SKM-1 treated with dmso at 0.1 percent for 144 hours (cell line): ENCODE measurements at regions not wholly inside any gene's neighbourhood (a gene's known extent, or its start where the extent isn't known, plus 50 kb on each side); places are given as distances from the start of the nearest gene placed in this dataset.
"Not testable (repeated sequence)": the region's sequence is repeated elsewhere in the genome, so short reads cannot be mapped to it uniquely, and the experiment has no call there.

Experiments used
- DNase-seq: peaks from one replicate; lab custom pipeline; 2025; ENCODE audit not compliant: unreplicated experiment; lab: John Stamatoyannopoulos, UW

DNA sequence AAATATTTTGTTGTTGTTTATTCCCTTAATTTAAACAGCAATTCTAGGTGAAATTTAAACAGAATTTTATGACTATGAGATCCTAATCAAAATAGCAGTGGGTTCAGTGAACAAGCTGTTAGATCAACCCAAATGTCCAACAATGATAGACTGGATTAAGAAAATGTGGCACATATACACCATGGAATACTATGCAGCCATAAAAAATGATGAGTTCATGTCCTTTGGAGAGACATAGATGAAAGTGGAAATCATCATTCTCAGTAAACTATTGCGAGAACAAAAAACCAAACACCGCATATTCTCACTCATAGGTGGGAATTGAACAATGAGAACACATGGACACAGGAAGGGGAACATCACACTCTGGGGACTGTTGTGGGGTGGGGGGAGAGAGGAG, 407.3 kb upstream of the ADAMTSL1 start:
- not testable (repeated sequence) for DNase-seq

DNA sequence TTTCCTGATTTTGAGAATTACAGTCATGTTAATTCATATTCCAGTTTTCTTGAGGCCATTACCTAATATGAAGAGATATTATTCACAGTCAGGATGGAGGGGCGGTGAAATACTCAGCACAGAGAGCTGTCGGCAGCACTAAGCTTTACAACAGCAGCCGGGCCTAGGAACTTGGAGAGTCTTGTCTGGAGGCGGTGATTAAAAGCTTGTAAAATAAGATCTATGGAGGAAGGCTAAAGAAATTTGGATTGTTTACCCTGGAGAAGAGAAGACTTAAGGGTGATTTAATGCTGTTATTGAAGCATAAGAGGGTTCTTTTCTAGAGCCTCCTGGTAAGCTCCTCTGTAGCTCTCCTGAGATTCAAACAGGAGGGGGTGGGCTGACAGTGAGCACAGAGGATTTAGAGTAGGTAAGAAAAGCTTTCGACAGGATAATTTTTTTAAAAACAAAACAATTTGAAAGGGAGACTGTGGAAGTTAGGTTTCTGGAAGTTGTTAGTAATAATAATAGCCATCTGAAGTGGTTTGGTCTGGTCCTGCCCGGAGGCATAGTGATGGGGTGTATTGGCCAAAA, 406.3 kb upstream of the ADAMTSL1 start:
- DNase-seq = no peak

DNA sequence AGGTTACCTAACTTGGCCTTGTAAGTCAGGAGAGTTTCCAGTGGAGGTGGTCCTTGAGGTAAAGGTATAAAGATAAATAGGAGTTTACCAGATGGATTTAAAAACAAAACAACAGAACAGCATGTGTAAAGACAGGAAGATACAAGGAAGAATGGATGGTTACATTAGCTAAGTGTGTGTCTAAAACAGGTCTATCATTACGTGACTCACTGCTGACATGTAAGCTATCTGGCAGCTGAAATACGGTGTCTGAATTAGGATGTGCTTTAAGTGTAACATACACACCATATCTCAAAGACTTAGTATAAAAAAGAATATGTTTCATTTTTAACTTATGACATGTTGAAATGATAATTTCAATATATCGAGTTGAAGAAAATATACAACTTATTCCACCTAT, 405.1 kb upstream of the ADAMTSL1 start:
- no peak for DNase-seq

DNA sequence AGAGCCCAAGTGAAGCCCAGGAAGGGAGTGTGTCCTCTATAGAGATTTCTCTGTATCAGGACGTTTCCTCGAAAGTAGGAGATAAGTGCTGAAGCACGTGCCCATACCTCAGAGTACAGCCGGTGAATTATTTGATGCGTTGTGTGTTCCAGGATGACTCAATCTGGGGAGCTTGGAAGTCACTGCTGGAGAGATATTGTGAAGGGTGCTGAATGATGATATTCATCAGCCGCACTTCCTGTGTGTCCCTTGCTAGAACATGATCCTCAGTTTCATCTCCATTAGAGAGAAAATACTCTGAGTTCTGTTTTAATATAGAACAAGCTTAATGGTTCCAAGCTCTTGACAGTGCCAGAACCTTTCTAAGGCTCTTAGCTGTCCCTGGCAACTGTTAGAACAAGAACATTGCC, 402.3 kb upstream of the ADAMTSL1 start:
- no peak for DNase-seq

DNA sequence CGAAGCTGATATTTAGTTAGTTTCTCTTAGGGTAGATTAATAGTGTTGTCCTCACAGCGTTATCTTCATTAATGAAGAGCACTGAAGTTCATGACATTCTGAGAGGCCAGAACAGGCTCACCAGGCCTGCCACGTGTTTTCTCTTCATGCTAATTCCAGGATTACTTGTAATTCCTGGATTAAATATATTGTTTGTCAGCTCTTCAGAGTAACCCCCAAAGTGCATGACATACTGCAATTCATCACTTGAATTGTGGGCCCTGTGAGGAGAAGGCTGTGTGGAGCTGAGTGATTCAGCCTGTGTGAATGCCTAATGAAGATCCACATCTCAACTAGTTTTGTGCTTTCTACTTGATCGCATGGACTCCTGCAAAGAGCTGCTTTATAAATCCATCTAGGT, 401.0 kb upstream of the ADAMTSL1 start:
- DNase-seq = no peak

DNA sequence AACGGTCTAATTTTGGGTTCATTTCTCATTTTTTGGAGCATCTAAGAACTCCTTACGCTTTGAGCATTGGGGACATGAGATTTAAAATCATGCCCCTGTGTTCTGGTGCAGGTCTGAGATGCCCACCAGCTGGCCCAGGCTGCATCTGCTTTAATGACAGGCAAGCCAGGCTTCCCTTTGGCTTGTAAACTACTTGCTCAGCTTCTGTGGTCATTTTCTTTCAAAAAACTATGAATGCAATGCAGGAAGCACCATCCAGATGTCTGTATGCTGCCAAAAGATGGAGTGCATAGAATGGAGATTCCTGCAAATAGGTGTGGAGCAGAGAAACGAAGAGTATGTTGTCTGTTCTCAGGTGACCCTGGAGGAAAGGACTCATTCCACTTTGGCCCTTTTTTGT, 399.9 kb upstream of the ADAMTSL1 start:
- DNase-seq = no peak

DNA sequence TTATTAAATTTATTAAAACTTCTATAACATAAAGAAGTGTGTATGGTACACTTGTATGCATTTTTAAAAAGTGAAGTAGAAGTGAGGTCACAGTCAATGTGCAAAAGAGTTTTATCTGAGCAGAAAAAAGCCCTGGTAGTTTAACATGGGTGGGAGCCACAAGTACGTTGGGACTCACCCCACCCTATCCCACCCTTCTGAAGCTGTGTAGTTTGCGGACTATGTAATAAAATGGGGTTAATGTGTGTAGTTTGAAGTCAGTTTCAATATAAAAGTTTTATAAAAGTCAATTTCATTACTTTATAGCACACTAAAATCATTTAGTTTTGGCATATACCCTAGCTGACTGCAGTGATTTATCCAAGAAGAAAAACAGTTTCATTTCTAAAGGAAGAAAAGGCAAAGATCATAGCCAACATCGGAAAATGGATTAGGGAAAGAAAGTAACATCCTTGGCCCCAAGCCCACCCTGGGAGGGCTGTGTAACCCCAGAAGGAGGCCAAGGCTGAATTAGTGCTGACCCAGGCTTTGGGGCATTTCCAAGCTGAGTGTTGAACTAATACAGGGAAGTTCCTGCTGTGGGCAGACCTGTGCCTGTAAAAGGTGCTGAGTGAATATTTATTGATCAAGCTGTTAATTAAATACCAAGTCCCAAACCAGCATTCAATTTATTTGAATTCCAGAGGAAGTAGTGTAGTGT, 398.6 kb upstream of the ADAMTSL1 start:
- no peak for DNase-seq

DNA sequence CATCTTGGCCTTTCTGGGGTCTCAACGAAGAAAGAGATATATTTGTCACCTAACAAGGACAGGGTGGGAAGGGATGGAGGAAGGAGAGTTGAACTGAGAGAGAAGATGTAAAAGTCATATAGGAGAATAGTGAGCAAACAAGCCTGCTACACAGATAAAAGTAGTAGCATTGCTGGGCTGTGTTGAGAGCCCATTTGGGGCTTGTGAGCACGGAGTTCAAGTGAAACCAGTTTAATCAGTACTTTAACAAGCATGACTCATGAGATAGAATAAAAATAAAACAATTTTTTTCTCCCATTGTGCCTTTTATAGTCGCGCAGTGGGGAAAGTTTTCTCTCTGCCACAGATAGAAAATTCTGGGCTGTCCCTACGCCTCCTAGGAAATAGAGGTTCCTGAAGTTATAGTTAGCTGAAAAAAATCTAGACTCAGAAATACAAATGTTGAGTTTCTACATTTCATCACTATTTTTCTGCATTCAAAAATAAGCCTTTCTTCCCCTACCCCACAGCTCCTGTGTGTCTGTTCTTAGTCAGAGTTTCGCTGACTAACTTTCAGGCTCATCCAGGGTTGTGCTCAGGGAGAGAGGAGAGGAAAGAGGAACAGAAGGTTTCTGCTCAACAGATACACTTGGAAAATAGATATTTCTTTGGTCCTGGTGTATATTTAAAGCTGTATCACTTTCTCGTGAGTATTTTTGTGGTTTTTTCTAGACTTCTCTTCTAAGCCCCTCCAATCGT, 395.8 kb upstream of the ADAMTSL1 start:
- DNase-seq = no peak

DNA sequence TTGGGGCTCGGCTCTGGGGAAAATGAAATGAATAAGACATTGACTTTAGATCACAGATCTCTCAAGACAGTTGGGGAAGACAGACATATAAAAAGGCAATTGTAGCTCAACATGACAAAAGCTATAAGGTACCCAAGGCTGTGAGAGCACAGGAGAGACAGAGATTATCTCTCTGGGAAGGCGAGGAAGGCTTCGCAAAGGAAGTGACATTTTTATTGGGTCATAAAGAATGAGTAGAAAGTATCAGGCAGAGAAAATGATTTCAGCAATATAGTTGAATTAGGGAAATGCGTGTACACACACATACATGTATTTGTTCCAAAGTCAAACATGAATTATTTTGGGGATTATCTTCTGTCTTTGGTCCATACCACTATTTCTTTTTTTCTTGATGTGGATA, 381.8 kb upstream of the ADAMTSL1 start:
- DNase-seq = no peak

DNA sequence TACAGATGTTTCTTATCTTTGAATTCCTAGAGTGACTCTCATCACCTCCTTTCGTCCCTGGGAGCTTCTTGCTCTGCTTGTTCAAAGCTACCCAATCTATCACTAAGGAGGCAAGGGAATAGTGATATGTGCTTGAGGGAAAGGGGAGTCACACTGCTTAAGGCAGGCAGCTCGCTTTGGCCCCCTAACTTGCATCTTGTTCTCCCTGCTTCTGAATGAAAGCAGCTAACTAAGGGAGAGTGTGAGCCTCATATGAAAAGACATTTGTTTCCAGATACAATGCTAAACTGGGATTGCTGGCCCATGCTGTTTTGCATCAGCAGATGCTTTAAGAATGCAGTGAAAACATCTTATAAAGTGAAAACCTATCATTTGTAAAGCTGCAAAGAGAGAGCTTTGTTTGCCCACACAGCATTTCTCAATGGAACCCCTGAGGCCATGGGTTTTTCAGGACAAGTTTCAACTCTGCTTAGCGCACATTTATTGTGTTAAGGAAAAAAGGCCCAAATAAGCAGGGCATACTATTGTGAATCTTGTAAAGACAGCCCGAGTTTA, 367.9 kb upstream of the ADAMTSL1 start:
- DNase-seq = no peak

DNA sequence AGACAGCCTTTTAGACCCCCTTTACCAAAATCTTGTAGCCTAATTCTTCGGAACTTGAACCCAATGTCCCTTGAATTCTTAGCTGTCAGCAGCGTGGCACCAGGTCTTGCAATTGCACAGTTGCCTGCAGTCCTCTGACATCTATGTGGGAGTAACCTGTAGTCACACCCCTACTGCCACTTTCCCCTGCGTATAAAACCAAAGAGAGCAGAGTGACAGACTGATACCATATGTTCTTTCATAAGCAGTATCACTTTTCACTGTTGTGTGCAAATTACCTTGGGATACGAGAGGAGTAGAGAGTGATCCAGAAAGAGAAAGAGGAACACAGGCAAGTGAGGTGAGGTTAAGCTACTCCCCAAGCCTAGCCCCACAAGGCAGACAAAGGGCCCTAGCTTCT, 364.3 kb upstream of the ADAMTSL1 start:
- DNase-seq = no peak

DNA sequence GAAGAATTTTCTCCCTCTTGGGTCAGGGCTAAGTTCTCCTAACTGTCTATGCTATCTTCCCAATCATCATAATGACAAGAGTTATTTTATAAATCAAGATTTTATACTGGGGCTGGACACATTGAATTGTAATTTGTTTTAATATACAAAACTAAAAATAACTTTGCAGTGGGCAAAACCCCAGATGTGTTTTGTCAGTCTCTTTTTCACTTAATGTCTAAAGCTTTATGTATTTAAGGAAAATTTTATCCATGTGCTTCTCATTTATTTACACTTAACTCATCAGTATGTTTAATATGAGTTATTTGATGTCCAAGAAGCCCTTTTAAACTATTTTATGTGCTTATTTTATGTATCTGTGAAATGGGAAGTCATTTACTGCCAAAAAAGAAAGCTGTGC, 362.8 kb upstream of the ADAMTSL1 start:
- no peak for DNase-seq

DNA sequence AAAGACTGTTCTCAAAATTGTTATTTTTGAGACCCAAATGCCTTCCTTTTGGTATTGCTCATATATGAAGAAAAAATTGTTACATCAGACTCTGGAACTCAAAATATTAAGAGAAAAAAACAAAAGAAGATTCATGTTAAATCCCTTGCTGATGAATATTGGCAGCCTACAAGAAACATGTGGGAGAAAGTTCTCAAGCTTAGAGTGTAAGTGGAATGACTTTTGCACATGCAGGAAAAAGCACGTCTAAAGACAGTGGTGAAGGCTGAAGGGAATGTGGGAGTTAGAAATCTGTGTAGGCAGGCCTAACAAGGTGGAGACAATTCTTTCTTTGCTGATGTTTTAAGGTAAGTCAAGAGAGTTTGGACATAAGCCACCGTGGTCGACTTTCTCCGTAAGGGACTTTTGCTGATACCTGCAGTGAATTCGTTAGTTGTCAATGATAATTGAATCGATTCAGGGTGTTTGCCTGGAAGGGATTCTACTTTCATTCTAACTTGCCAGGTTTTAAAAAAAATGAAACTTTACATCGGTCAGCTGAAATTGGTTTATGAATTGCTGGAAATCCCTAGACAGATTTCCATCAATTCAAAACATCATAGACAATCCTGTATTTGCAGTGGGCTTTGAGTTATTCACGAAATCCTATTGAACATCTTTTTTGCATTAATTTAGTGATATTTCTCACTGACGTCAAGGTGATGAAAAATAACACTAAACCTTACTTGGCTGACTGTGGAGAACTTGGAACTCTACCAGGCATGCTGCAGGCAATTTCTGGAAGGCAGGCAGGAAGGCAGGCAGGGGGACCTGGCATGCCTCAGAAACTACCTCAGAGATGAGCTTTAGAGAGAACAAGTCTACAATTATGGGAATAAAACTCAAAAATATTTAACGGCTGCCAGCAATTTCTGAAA, 359.1 kb upstream of the ADAMTSL1 start:
- DNase-seq = no peak

DNA sequence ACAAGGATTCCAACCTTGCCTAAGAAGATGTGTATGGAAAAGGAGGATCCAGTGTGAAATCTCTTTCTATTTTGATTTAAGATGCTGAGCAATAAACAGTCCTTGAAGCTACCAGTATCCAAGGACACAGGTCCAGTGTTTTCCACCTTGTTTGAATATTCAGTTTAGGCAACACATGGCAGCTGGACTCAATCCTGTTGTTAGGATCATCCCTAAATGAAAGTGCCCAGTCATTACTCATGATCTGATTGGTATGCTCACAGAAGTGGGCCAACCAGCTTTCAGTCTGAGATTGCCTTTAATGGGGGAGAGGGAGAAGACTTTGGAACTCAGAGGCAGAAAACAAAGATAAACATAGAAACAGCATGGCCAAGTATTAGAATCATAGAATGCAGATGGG, 355.7 kb upstream of the ADAMTSL1 start:
- no peak for DNase-seq

DNA sequence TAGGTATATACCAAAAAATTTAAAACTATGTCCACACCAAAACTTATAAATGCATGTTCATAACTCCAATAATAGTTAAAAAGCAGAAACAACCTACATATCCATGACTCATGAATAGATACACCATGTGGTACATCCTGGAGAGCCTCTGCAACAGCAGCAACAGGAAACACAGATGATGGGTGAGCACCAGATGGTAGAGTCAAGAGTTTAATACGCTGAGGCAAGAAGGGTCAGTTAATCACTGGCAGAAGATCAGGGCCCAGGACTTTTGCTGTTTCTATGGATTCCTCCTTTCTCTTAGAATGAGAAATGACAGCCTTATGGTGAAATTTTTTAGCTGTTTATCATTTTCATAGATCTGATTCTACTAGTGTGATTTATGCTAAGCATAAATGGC, 351.8 kb upstream of the ADAMTSL1 start:
- DNase-seq = no peak

DNA sequence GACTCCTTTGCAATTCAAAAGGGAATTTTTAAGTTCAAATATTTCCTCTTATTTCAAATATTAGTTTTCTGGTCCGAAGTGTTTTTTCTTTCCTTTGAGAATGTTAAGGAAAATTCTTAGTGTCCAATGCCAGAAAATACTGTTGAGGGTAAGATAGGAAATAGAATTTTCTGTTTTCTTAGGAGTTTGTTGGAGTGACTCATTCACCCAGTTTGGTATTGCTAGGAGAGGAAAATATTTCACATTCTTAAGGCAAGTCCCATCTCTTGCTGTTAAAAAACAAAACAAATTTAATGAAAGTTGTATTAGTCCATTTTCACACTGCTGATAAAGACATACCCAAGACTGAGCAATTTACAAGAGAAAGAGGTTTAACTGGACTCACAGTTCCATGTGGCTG, 349.2 kb upstream of the ADAMTSL1 start:
- no peak for DNase-seq

DNA sequence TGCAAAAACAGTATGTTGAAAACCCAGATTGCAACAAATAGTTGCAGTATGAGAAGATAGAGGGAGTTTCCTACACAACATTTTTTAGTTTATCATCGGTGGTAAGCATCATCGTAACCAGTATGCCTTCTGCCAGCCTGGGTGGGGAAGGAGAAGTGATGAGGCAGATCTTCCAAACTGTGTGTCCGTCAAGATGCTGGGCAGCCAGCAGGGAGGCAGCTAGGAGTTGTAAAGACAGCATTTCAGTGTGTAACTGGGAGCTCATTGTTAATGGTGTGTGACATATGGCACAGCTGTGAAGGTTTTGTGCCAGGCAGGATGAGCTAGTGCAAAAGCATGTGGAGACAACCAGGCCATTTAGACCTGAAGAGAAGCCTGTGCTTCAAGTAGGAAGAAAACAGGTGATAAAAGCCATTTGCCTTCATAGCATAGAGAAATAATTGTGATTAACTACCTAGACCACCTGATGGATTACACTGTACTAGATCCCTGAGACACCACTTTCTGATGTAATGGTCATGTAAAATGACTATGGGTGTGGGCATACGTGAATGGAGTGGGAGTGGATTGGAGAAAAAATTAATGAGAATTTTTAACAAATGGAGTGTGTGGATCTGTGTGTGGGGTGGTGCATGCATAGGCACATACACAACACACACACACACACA, 347.0 kb upstream of the ADAMTSL1 start:
- no peak for DNase-seq

DNA sequence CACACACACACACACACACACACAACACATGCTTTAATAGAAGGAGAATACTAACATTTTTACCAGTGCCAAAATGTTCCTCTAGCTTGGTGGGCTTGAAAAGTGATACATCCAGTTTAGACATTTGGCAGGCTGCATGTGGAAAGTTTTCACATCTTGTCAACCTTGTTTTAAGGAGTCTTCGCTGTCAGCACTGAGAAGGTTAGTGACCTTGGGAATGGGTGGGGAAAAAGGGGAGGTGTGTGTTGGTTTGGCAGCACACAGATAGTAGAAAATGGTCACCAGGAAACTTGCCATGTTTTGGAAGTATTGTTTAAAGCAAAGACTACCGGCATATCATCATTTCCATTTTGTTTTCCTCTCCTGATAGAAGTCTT, 346.5 kb upstream of the ADAMTSL1 start:
- no peak for DNase-seq

DNA sequence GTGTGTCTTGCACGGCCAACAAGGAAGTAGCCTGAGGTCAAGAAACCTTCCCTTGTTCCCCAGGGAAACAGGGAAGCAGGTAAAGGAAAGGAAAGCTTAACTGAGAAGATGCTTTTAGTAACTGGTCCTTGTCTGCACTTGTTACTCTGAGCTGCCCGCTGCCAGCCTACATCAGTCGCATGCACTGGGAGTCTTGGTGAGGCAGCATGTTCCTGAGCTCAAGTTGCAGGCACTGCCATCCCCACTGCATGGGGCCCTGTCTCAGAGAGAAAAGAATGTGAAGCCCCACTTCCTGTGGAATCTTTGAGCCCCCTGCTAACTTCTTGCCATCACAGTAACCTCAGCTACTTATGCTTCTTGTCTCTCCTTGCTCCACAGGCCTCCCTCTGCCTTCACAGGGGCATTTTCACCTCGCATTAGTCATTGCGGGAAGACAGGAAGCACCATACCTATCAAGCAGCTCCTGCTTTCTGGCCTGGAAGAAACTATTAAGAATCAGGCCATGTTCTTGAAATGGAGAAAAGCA, 344.1 kb upstream of the ADAMTSL1 start:
- no peak for DNase-seq

DNA sequence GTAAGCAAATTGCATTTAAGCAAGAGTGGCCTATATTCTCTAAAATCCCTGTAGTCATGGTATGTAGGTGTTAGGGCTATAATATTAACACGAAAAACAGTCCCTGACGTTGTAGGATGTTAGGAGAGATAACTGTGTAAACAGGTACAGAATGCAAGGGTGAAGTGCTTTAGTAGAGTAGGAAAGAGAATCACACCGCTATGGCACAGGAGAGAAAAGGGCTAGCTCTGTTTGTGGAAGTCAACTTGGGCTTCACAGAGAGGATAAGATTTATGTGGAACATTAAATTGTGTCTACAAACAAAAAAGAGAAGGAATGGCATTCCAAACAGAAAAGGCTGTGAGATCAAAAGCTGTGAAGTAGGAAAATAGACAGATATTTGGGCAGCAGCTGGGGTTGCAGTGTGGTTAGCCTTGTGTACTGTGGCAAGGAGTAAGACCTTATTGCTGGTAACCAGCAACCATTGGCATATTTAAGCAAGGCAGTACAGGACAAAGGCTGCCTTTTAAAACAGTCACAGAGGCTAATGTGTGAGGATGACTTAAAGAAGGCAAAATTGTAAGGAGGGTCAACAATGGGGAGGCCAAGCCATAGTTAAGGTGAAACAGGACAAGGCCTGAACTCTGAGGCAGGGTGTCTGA, 337.5 kb upstream of the ADAMTSL1 start:
- no peak for DNase-seq
